BE2C (cell line): ENCODE measurements at regions not wholly inside any gene's neighbourhood (a gene's known extent, or its start where the extent isn't known, plus 50 kb on each side); places are given as distances from the start of the nearest gene placed in this dataset.
"Not testable (repeated sequence)": the region's sequence is repeated elsewhere in the genome, so short reads cannot be mapped to it uniquely, and the experiment has no call there.

ENCODE experiments used
- DNase-seq: peaks from one replicate; pipeline ENCODE4 v3.0.0-alpha.2; 2020
- H3K27me3 ChIP-seq: fragments of 250-450 bp; sonication (Bioruptor Pico); 2 replicates; pipeline ENCODE4 v1.5.1; 2020; ENCODE audit warnings: mild to moderate bottlenecking
- H3K36me3 ChIP-seq: fragments of 250-450 bp; sonication (Bioruptor Pico); 2 replicates; pipeline ENCODE4 v1.5.1; 2020; ENCODE audit warnings: mild to moderate bottlenecking
- H3K4me1 ChIP-seq: fragments of 250-450 bp; sonication (Bioruptor Pico); 2 replicates; pipeline ENCODE4 v1.5.1; 2020
- H3K4me3 ChIP-seq: 2 replicates; pipeline ENCODE4 v1.5.1; 2011; ENCODE audit warnings: low read depth, low read length
- H3K9me3 ChIP-seq: fragments of 250-450 bp; sonication (Bioruptor Pico); 2 replicates; pipeline ENCODE4 v1.5.1; 2020
- CTCF ChIP-seq: IDR thresholded peaks from 2 replicates; pipeline ENCODE4 v1.5.1; 2012; ENCODE audit warnings: mild to moderate bottlenecking, low read depth, low read length

GRCh38 chr18:55688030-55688429 lies 100.0 kb upstream of the TCF4 start:
- no peaks in the 10 kb centered on the region for H3K4me1 ChIP-seq
- no peak for TF ChIP-seq CTCF
- DNase-seq, result no peak
- no peaks in the 10 kb centered on the region for H3K36me3 ChIP-seq
- H3K27me3 ChIP-seq, result no peaks in the 10 kb centered on the region
- no peak overlapping the region for H3K4me3 ChIP-seq
- no peaks in the 10 kb centered on the region for H3K9me3 ChIP-seq

- no peaks in the 10 kb centered on the region for H3K9me3 ChIP-seq
- H3K4me1 ChIP-seq, result no peaks in the 10 kb centered on the region
Observed at GRCh38 chr18:55687106-55687505, 99.1 kb upstream of the TCF4 start.

GRCh38 chr18:55685638-55686037 lies 97.6 kb upstream of the TCF4 start:
- Histone ChIP-seq H3K36me3 (no peaks in the 10 kb centered on the region), H3K9me3 (no peaks in the 10 kb centered on the region), H3K4me3 (no peak overlapping the region), H3K4me1 (no peaks in the 10 kb centered on the region), H3K27me3 (no peaks in the 10 kb centered on the region)
- DNase-seq, result no peak
- no peak for TF ChIP-seq CTCF

More at GRCh38 chr18:55687106-55687505, 99.1 kb upstream of the TCF4 start:
- TF ChIP-seq CTCF, result no peak
- DNase-seq, result no peak
- H3K36me3 ChIP-seq, result no peaks in the 10 kb centered on the region
- H3K27me3 ChIP-seq, result no peaks in the 10 kb centered on the region
- H3K4me3 ChIP-seq, result no peak overlapping the region

- TF ChIP-seq CTCF, result no peak
- no peaks in the 10 kb centered on the region for H3K9me3 ChIP-seq
- DNase-seq, result no peak
- no peaks in the 10 kb centered on the region for H3K36me3 ChIP-seq
- H3K27me3 ChIP-seq, result no peaks in the 10 kb centered on the region
- no peaks in the 10 kb centered on the region for H3K4me1 ChIP-seq
- no peak overlapping the region for H3K4me3 ChIP-seq
Observed at GRCh38 chr18:55672574-55673361, 84.8 kb upstream of the TCF4 start.

GRCh38 chr18:55665506-55665905 lies 77.5 kb upstream of the TCF4 start:
- Histone ChIP-seq H3K36me3 (no peaks in the 10 kb centered on the region), H3K4me1 (no peaks in the 10 kb centered on the region), H3K9me3 (no peaks in the 10 kb centered on the region), H3K27me3 (no peaks in the 10 kb centered on the region), H3K4me3 (no peak overlapping the region)
- no peak for DNase-seq
- no peak for TF ChIP-seq CTCF

- not testable (repeated sequence) for H3K4me1 ChIP-seq, H3K36me3 ChIP-seq, H3K4me3 ChIP-seq, H3K9me3 ChIP-seq, DNase-seq, H3K27me3 ChIP-seq
Observed at GRCh38 chr18:55664758-55665400, 76.9 kb upstream of the TCF4 start.
